Right lobe of liver (tissue), 6 donors: ENCODE measurements at regions not wholly inside any gene's neighbourhood (a gene's known extent, or its start where the extent isn't known, plus 50 kb on each side); places are given as distances from the start of the nearest gene placed in this dataset.
A peak's percentile ranks its signal among the peaks of the same experiment; 100 is the strongest.
"Not testable (repeated sequence)": the region's sequence is repeated elsewhere in the genome, so short reads cannot be mapped to it uniquely, and the experiment has no call there.

ENCODE experiments used
- ATAC-seq, 4 donors: fragments of 200-7000 bp; cut with Tn5 transposase; one replicate each; pipeline ENCODE4 v1.9.1; 2020; ENCODE audit warnings: mild to moderate bottlenecking in 4 of 4, moderate library complexity in 4 of 4
- DNase-seq, 3 donors: peaks; one replicate each; pipeline ENCODE4 v3.0.0-alpha.2; 2020
- H3K27ac ChIP-seq, 3 donors: fragments of 200-600 bp; one replicate each; pipeline ENCODE4 v1.8.0; 2022
- H3K27me3 ChIP-seq, 2 donors: fragments of 200-600 bp; one replicate each; pipeline ENCODE4 v1.8.0; 2022
- H3K36me3 ChIP-seq, 4 donors: fragments of 200-600 bp; sonication (generic) in 1 of 4; one replicate each; pipeline versions ENCODE4 v1.5.1 to v1.8.0; 2017 to 2022; ENCODE audit warnings: control low read depth in 1 of 4
- H3K4me1 ChIP-seq, 4 donors: fragments of 200-600 bp; sonication (generic) in 1 of 4; one replicate each; pipeline versions ENCODE4 v1.5.1 to v1.8.0; 2017 to 2022; ENCODE audit warnings: control low read depth in 1 of 4
- H3K4me3 ChIP-seq, 3 donors: fragments of 200-600 bp; one replicate each; pipeline ENCODE4 v1.8.0; 2022
- H3K9me3 ChIP-seq, 4 donors: fragments of 200-600 bp; sonication (generic) in 1 of 4; one replicate each; pipeline versions ENCODE4 v1.5.1 to v1.8.0; 2017 to 2022; ENCODE audit warnings: control low read depth in 1 of 4
- CTCF ChIP-seq, 4 donors: fragments of 200-600 bp in 3 of 4; fragments of 450-650 bp in 1 of 4; IDR thresholded peaks; one replicate each; pipeline versions ENCODE4 v1.5.1 to v1.8.0; 2016 to 2022; ENCODE audit warnings: antibody characterized with exemption in 4 of 4, mild to moderate bottlenecking in 2 of 4
- POLR2A ChIP-seq: fragments of 450-650 bp; IDR thresholded peaks from one replicate; pipeline ENCODE4 v1.6.1; 2017; ENCODE audit warnings: antibody characterized with exemption, mild to moderate bottlenecking
- WGBS: methylation state at CpG from one replicate; pipeline ENCODE4 v1.1.6; 2018; ENCODE audit warnings: low coverage, low lambda C conversion rate; ENCODE audit not compliant: insufficient coverage; ENCODE audit errors: missing lambda C conversion rate; 5-methylcytosine and 5-hydroxymethylcytosine counted together
- intact Hi-C, 2 donors: fragments of 100-400 bp; cut with DNase I; formaldehyde crosslinking; loops; one replicate each; pipeline versions ENCODE4 v1.11.2 to v1.14.1; 2022
- donor health status: DM: no; HTN: yes; CAD: no.
- donor health status: DM: no; HTN: no; CAD: no.
- donor health status: DM: no; HTN: no; CAD: no.
- donor health status: DM: no; HTN: yes; CAD: no.
- donor health status: DM: no; HTN: yes; CAD: no.

DNA sequence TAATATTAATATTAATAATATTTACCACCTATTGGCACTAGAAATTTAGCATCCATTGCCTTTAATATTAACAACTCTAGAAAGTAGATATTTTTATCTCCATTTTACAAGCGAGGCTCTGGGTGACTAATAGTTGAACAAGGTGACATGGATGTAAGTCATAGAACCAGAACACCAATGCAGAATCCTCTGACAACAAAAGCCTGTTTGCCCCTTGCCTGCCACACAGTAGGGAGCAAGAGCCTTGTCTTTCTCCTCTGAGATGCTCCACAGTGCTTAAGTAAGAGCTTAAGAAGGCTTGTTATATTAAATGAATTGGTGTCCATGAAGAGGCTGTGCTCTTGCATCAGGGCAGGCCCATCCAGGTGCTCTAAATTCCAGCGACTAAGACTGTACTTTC lies 51.2 kb upstream of the LBX1 start:
- TF ChIP-seq POLR2A (no peak), CTCF (IDR thresholded peaks at IDR 0.05) (no peak)
- Histone ChIP-seq H3K9me3 (no peaks in the 10 kb centered on the region), H3K27ac (no peak overlapping the region), H3K4me3 (no peak overlapping the region), H3K27me3 (peaks cover 0 to 10% of the 10 kb centered on the region in 2 donors), H3K4me1 (no peaks in the 10 kb centered on the region), H3K36me3 (no peaks in the 10 kb centered on the region)
- DNase-seq: no peak
- no peak for ATAC-seq
- intact Hi-C loops: no loop called here
- 82% methylated on average over 2 of the region's 2 CpGs for WGBS

GRCh38 chr10:101280921-101281320 lies 51.7 kb upstream of the LBX1 start:
- H3K36me3 ChIP-seq, H3K4me3 ChIP-seq, DNase-seq, H3K4me1 ChIP-seq, intact Hi-C loops, H3K27ac ChIP-seq, ATAC-seq, H3K9me3 ChIP-seq: not testable (repeated sequence)
- WGBS: 68% methylated on average over 3 of the region's 3 CpGs
- peaks cover 0 to 10% of the 10 kb centered on the region in 2 donors for H3K27me3 ChIP-seq

GRCh38 chr10:101282947-101283346 lies 53.7 kb upstream of the LBX1 start:
- TF ChIP-seq CTCF (IDR thresholded peaks at IDR 0.05): no peak
- no peak for TF ChIP-seq POLR2A
- peaks cover 0 to 21% of the 10 kb centered on the region in 2 donors for H3K27me3 ChIP-seq
- intact Hi-C loops: no loop called here
- 35% methylated on average over 2 of the region's 2 CpGs for WGBS
- H3K4me1 ChIP-seq: no peaks in the 10 kb centered on the region
- ATAC-seq (no peak), DNase-seq (no peak)
- no peak overlapping the region for H3K27ac ChIP-seq
- H3K4me3 ChIP-seq: no peak overlapping the region
- H3K9me3 ChIP-seq: no peaks in the 10 kb centered on the region
- no peaks in the 10 kb centered on the region for H3K36me3 ChIP-seq

DNA sequence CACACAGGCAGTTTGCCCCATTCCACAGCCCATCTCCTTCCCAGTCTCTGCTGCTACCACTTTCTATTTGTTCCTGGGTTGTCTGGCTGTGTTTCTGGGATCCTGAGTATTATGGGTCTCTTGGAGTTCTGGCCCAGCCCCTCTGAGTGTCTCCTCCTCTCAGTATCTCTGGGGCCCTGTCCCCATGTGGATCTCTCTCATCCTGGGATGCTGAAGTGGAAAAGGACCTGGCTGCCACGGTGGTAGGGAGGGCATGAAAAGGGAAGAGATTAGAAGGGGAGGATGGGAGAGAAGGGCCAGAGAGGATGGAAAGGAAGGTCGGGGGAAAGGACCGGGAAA lies 54.5 kb upstream of the LBX1 start:
- 10% methylated on average over 3 of the region's 3 CpGs for WGBS
- TF ChIP-seq POLR2A (no peak), CTCF (IDR thresholded peaks at IDR 0.05) (no peak)
- intact Hi-C loops: no loop called here
- H3K27ac ChIP-seq: no peak overlapping the region
- no peaks in the 10 kb centered on the region for H3K36me3 ChIP-seq
- DNase-seq: no peak
- no peaks in the 10 kb centered on the region for H3K9me3 ChIP-seq
- H3K4me3 ChIP-seq: no peak overlapping the region
- no peak for ATAC-seq
- peaks cover 0 to 21% of the 10 kb centered on the region in 2 donors for H3K27me3 ChIP-seq
- H3K4me1 ChIP-seq: no peaks in the 10 kb centered on the region

DNA sequence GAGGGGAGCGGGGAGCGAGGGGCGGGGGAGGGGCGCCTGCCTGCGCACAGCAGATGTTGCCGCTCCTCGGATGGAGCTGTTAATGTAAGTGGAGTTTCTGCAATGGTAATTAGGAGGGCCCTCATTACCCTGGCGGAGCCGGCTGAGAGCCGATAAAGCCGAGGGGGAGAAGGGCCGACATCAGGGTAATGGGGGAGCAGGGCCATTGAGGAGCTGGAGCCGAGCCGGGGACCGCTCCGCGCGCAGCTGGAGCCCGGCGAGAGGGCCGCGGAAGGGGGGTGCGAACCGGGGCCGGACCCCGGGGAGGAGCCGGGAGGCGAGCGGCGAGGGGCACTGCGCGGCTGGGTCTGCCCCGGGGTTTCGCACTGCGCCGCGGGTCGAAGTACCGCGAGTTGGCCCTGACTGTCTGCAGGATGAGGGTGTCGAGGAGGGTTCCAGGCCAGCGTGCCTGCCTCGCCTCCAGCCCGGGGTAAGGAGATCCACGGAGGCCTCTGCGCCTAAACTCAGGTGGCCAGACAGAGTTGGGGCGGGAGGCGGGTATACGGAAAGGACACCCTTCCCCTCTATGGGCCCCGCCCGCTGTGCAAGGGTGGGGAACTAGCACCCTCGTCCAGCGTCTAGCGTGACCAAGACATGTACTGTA lies 55.0 kb upstream of the LBX1 start:
- Histone ChIP-seq H3K27me3 (peaks cover 0 to 21% of the 10 kb centered on the region in 2 donors), H3K27ac (no peak overlapping the region), H3K9me3 (no peaks in the 10 kb centered on the region), H3K4me1 (no peaks in the 10 kb centered on the region), H3K4me3 (no peak overlapping the region), H3K36me3 (no peaks in the 10 kb centered on the region)
- no peak for DNase-seq
- peak in 1 of 4 donors; percentile 11 for ATAC-seq
- intact Hi-C loops: no loop called here
- 6% methylated on average over 18 of the region's 54 CpGs for WGBS
- TF ChIP-seq POLR2A (no peak), CTCF (IDR thresholded peaks at IDR 0.05) (no peak)
